Panc1 (cell line): ENCODE measurements at regions not wholly inside any gene's neighbourhood (a gene's known extent, or its start where the extent isn't known, plus 50 kb on each side); places are given as distances from the start of the nearest gene placed in this dataset.

Experiments
- SIN3A ChIP-seq: IDR thresholded peaks from 2 replicates; pipeline ENCODE4 v1.6.1; 2012; ENCODE audit warnings: low read depth, mild to moderate bottlenecking, low read length, moderate library complexity, borderline replicate concordance; ENCODE audit not compliant: insufficient read depth
- TF ChIP-seq, protein P1 (sequence below): fragments of 450-650 bp; IDR thresholded peaks from 2 replicates; pipeline ENCODE4 v1.5.1; 2017; ENCODE audit warnings: mild to moderate bottlenecking

GRCh38 chrX:6959006-6959405 is 188.5 kb upstream of the STS start:
- no peak for TF ChIP-seq SIN3A
- TF ChIP-seq, protein P1, sequence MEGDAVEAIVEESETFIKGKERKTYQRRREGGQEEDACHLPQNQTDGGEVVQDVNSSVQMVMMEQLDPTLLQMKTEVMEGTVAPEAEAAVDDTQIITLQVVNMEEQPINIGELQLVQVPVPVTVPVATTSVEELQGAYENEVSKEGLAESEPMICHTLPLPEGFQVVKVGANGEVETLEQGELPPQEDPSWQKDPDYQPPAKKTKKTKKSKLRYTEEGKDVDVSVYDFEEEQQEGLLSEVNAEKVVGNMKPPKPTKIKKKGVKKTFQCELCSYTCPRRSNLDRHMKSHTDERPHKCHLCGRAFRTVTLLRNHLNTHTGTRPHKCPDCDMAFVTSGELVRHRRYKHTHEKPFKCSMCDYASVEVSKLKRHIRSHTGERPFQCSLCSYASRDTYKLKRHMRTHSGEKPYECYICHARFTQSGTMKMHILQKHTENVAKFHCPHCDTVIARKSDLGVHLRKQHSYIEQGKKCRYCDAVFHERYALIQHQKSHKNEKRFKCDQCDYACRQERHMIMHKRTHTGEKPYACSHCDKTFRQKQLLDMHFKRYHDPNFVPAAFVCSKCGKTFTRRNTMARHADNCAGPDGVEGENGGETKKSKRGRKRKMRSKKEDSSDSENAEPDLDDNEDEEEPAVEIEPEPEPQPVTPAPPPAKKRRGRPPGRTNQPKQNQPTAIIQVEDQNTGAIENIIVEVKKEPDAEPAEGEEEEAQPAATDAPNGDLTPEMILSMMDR, result no peak
